Type B pancreatic cell (in vitro differentiated cells): ENCODE measurements at regions not wholly inside any gene's neighbourhood (a gene's known extent, or its start where the extent isn't known, plus 50 kb on each side); places are given as distances from the start of the nearest gene placed in this dataset.

Experiments
- DNase-seq: peaks from one replicate; pipeline ENCODE4 v3.0.0; 2021; ENCODE audit warnings: mixed read lengths; ENCODE audit not compliant: unreplicated experiment; ENCODE audit errors: extremely low spot score
- H3K27ac Mint-ChIP-seq: 2 replicates; pipeline ENCODE4 v1.8.0; 2021; ENCODE audit warnings: mild to moderate bottlenecking, mixed read lengths
- H3K27me3 Mint-ChIP-seq: 2 replicates; pipeline ENCODE4 v1.8.0; 2021; ENCODE audit warnings: mixed read lengths
- H3K36me3 Mint-ChIP-seq: 2 replicates; pipeline ENCODE4 v1.8.0; 2021; ENCODE audit warnings: mixed read lengths
- H3K4me1 Mint-ChIP-seq: one replicate; pipeline ENCODE4 v1.8.0; 2021; ENCODE audit warnings: mixed read lengths; ENCODE audit not compliant: unreplicated experiment
- H3K4me3 Mint-ChIP-seq: 2 replicates; pipeline ENCODE4 v1.8.0; 2021; ENCODE audit warnings: mild to moderate bottlenecking, mixed read lengths
- H3K9me3 Mint-ChIP-seq: 2 replicates; pipeline ENCODE4 v1.8.0; 2021; ENCODE audit warnings: mixed read lengths
- TF ChIP-seq, protein P1 (sequence below): fragments of 200-600 bp; sonication (generic); conservative IDR thresholded peaks from 2 replicates; pipeline ENCODE4 v1.5.0; 2021; ENCODE audit warnings: antibody characterized with exemption, mild to moderate bottlenecking

DNA sequence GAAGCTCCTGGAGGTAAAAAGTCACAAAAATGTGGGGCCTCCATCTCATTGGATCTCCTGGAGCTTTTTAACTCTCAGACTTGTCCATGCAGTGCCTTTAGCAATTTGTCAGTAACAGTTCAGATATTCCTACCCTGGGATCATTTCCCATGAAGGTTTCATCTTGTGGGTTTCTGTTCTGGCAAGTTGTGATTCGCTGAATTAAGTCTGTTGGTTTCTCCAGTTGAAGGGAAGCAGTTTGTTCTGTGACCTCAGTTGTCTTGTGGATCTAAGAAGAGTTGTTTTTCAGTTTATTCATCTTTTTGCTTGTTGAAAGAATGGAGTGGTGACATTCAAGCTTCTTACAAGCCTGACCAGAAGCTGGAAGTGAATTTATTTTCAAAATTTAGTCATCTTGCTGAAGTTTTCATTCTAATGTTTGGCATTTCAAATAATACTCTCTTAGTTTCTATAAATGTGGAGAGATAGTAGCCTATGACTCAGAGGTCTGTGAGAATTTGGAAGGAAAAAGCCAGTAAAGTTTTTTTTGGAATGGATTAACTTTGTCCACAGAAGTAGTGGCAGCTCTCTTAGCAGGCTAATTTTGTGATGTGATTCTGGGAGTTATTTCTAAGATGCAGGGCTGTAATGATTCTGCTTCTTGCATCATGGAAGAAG lies 120.1 kb upstream of the CSNK1A1L start:
- no peak for DNase-seq
- Mint-ChIP-seq H3K9me3 (peaks cover 4% of the 10 kb centered on the region), H3K27ac (no peak overlapping the region), H3K4me1 (no peaks in the 10 kb centered on the region), H3K4me3 (no peak overlapping the region), H3K27me3 (no peaks in the 10 kb centered on the region), H3K36me3 (no peaks in the 10 kb centered on the region)
- TF ChIP-seq, protein P1, sequence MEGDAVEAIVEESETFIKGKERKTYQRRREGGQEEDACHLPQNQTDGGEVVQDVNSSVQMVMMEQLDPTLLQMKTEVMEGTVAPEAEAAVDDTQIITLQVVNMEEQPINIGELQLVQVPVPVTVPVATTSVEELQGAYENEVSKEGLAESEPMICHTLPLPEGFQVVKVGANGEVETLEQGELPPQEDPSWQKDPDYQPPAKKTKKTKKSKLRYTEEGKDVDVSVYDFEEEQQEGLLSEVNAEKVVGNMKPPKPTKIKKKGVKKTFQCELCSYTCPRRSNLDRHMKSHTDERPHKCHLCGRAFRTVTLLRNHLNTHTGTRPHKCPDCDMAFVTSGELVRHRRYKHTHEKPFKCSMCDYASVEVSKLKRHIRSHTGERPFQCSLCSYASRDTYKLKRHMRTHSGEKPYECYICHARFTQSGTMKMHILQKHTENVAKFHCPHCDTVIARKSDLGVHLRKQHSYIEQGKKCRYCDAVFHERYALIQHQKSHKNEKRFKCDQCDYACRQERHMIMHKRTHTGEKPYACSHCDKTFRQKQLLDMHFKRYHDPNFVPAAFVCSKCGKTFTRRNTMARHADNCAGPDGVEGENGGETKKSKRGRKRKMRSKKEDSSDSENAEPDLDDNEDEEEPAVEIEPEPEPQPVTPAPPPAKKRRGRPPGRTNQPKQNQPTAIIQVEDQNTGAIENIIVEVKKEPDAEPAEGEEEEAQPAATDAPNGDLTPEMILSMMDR: no peak

DNA sequence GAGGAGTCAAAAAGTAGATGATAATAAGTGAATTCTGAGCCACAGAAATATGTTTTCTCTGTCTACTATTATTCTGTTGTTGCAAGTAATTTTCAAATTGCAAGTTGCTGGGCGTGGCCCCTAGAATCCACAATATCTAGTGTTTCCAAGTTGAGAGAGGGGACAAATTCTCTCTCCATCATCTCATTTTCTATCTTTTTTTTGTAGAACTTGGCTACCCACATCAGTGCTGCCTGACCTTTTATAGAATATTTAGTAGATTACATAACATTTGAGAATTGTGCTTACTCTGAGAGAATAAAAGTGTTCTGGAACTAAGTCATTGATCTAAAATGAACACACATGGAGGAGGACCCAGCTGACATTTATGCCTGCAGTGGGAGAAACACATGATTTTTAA lies 110.9 kb upstream of the CSNK1A1L start:
- no peak for DNase-seq
- H3K4me1 Mint-ChIP-seq: peaks cover 4% of the 10 kb centered on the region
- H3K27me3 Mint-ChIP-seq: no peaks in the 10 kb centered on the region
- no peak overlapping the region for H3K4me3 Mint-ChIP-seq
- no peaks in the 10 kb centered on the region for H3K36me3 Mint-ChIP-seq
- no peaks in the 10 kb centered on the region for H3K9me3 Mint-ChIP-seq
- no peak overlapping the region for H3K27ac Mint-ChIP-seq
- TF ChIP-seq, protein P1: no peak

- Mint-ChIP-seq H3K36me3 (no peaks in the 10 kb centered on the region), H3K27ac (no peak overlapping the region)
- TF ChIP-seq, protein P1: no peak
These were observed 107.4 kb upstream of the CSNK1A1L start for GRCh38 chr13:37212826-37213225.

GRCh38 chr13:37211487-37211886 lies 106.0 kb upstream of the CSNK1A1L start:
- Mint-ChIP-seq H3K4me1 (peaks cover 4% of the 10 kb centered on the region), H3K27ac (no peak overlapping the region), H3K4me3 (no peak overlapping the region), H3K27me3 (no peaks in the 10 kb centered on the region), H3K9me3 (no peaks in the 10 kb centered on the region), H3K36me3 (no peaks in the 10 kb centered on the region)
- TF ChIP-seq, protein P1: no peak
- no peak for DNase-seq

More at GRCh38 chr13:37212826-37213225, 107.4 kb upstream of the CSNK1A1L start:
- H3K9me3 Mint-ChIP-seq: no peaks in the 10 kb centered on the region
- H3K27me3 Mint-ChIP-seq: no peaks in the 10 kb centered on the region
- peaks cover 4% of the 10 kb centered on the region for H3K4me1 Mint-ChIP-seq
- DNase-seq: no peak
- H3K4me3 Mint-ChIP-seq: no peak overlapping the region

DNA sequence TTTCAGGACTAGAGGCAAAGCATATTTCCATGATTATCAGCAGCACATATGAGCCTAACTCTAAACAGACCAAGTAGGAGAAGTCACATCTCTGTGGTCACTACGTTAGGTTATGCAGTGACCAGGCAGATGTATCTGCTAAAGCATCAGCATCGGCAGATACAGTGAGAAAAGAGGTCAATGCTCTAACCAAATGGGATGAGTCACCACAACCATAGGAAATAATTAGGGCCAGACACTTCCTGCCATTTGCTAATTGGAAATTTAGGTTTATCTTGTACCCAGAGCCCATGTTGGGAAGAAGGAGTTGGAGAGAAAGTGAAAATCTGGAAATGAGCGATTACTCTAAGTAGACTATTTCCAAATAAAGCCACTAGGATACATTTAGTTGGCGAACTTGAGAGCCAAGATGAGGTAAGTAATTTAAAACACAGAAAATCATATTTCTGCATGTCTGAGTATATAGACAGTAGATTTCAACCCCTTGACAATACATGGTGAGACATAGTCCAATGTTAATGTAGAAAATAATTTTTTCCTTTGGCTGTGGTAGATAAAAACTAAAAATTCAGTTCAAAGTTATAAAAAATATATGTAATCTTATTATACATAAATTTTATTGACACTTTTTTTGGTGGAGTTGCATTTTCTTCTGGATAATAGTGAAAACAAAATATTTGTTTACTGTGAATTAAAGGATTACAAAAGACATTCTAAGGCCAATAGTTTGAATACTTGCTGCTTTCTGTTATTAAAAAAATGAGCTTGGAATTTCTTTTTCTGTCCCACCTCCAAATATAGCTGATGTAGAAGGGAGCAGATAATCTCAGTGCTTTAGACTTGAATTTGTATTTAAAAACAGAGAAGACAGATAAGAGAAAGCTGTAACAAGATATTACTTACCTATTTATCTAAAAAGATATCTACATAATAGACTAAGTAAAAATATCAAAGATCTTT lies 104.4 kb upstream of the CSNK1A1L start:
- TF ChIP-seq, protein P1: no peak
- H3K4me3 Mint-ChIP-seq: no peak overlapping the region
- H3K9me3 Mint-ChIP-seq: no peaks in the 10 kb centered on the region
- H3K36me3 Mint-ChIP-seq: no peaks in the 10 kb centered on the region
- peaks cover 4% of the 10 kb centered on the region for H3K4me1 Mint-ChIP-seq
- H3K27ac Mint-ChIP-seq: no peak overlapping the region
- H3K27me3 Mint-ChIP-seq: no peaks in the 10 kb centered on the region
- DNase-seq: no peak
